ENCODE measurements at regions not wholly inside any gene's neighbourhood (a gene's known extent, or its start where the extent isn't known, plus 50 kb on each side); places are given as distances from the start of the nearest gene placed in this dataset.
"Not testable (repeated sequence)": the region's sequence is repeated elsewhere in the genome, so short reads cannot be mapped to it uniquely, and the experiment has no call there.

GRCh38 chr13:81318231-81319019 is 977.5 kb upstream of the SPRY2 start:
- intact Hi-C loops (cut with micrococcal nuclease) = no loop called here

- intact Hi-C loops (cut with micrococcal nuclease) = no loop called here
Measured at GRCh38 chr13:81314461-81314860, 973.5 kb upstream of the SPRY2 start.

- intact Hi-C loops (cut with micrococcal nuclease) = no loop called here
Measured at GRCh38 chr13:81305928-81306327, 965.0 kb upstream of the SPRY2 start.

- intact Hi-C loops (cut with micrococcal nuclease) = no loop called here
Measured at GRCh38 chr13:81304121-81304659, 963.3 kb upstream of the SPRY2 start.

- intact Hi-C loops (cut with micrococcal nuclease) = no loop called here
Measured at GRCh38 chr13:81302677-81303076, 961.8 kb upstream of the SPRY2 start.

GRCh38 chr13:81302125-81302524 is 961.2 kb upstream of the SPRY2 start:
- intact Hi-C loops (cut with micrococcal nuclease) = no loop called here

GRCh38 chr13:81295177-81295576 is 954.3 kb upstream of the SPRY2 start:
- intact Hi-C loops (cut with micrococcal nuclease) = no loop called here

- intact Hi-C loops (cut with micrococcal nuclease) = no loop called here
Measured at GRCh38 chr13:81293594-81294164, 952.8 kb upstream of the SPRY2 start.

GRCh38 chr13:81283561-81283960 is 942.6 kb upstream of the SPRY2 start:
- intact Hi-C loops (cut with micrococcal nuclease) = no loop called here

- intact Hi-C loops (cut with micrococcal nuclease) = no loop called here
Measured at GRCh38 chr13:81283062-81283461, 942.1 kb upstream of the SPRY2 start.

GRCh38 chr13:81275666-81276258 is 934.8 kb upstream of the SPRY2 start:
- intact Hi-C loops (cut with micrococcal nuclease) = no loop called here

GRCh38 chr13:81247711-81248110 is 906.8 kb upstream of the SPRY2 start:
- intact Hi-C loops (cut with micrococcal nuclease) = no loop called here

- intact Hi-C loops (cut with micrococcal nuclease) = no loop called here
Measured at GRCh38 chr13:81246556-81246955, 905.6 kb upstream of the SPRY2 start.

GRCh38 chr13:81244011-81244410 is 903.1 kb upstream of the SPRY2 start:
- intact Hi-C loops (cut with micrococcal nuclease) = no loop called here

GRCh38 chr13:81230386-81230785 is 889.5 kb upstream of the SPRY2 start:
- intact Hi-C loops (cut with micrococcal nuclease) = no loop called here

GRCh38 chr13:81226830-81227229 is 885.9 kb upstream of the SPRY2 start:
- intact Hi-C loops (cut with micrococcal nuclease) = not testable (repeated sequence)

- intact Hi-C loops (cut with micrococcal nuclease) = no loop called here
Measured at GRCh38 chr13:81224209-81224833, 883.4 kb upstream of the SPRY2 start.

GRCh38 chr13:81223778-81224177 is 882.9 kb upstream of the SPRY2 start:
- intact Hi-C loops (cut with micrococcal nuclease) = no loop called here

GRCh38 chr13:81211713-81212112 is 870.8 kb upstream of the SPRY2 start:
- intact Hi-C loops (cut with micrococcal nuclease) = no loop called here

GRCh38 chr13:81207636-81208035 is 866.7 kb upstream of the SPRY2 start:
- intact Hi-C loops (cut with micrococcal nuclease) = no loop called here

GRCh38 chr13:81207231-81207630 is 866.3 kb upstream of the SPRY2 start:
- intact Hi-C loops (cut with micrococcal nuclease) = no loop called here

GRCh38 chr13:81203783-81204182 is 862.9 kb upstream of the SPRY2 start:
- intact Hi-C loops (cut with micrococcal nuclease) = no loop called here

Measured in T-helper 2 cell treated with Interferon-gamma antibody and Interleukin-4, amounts not matched to agents 100 ng/mL and 5 ng/mL, for 36 hours (primary cell).